GM12891 (cell line): ENCODE measurements at regions not wholly inside any gene's neighbourhood (a gene's known extent, or its start where the extent isn't known, plus 50 kb on each side); places are given as distances from the start of the nearest gene placed in this dataset.

Experiments used
- POLR2A ChIP-seq: IDR thresholded peaks from 2 replicates; pipeline ENCODE4 v1.6.1; 2011; ENCODE audit warnings: low read depth, low read length, control low read depth
- POLR2AphosphoS5 ChIP-seq: IDR thresholded peaks from 2 replicates; pipeline ENCODE4 v1.6.1; 2011; ENCODE audit warnings: low read depth, low read length, control low read depth
- POU2F2 ChIP-seq: IDR thresholded peaks from 2 replicates; pipeline ENCODE4 v1.6.1; 2011; ENCODE audit warnings: low read depth, mild to moderate bottlenecking, control low read depth, low read length, moderate library complexity
- TAF1 ChIP-seq: IDR thresholded peaks from 2 replicates; pipeline ENCODE4 v1.6.1; 2011; ENCODE audit warnings: low read depth, low read length, control low read depth

- TF ChIP-seq POLR2AphosphoS5 (no peak), POLR2A (no peak), TAF1 (no peak), POU2F2 (no peak)
Measured at GRCh38 chr16:79336437-79337229, 263.9 kb downstream of the MAF start.
